ENCODE measurements at regions not wholly inside any gene's neighbourhood (a gene's known extent, or its start where the extent isn't known, plus 50 kb on each side); places are given as distances from the start of the nearest gene placed in this dataset.

DNA sequence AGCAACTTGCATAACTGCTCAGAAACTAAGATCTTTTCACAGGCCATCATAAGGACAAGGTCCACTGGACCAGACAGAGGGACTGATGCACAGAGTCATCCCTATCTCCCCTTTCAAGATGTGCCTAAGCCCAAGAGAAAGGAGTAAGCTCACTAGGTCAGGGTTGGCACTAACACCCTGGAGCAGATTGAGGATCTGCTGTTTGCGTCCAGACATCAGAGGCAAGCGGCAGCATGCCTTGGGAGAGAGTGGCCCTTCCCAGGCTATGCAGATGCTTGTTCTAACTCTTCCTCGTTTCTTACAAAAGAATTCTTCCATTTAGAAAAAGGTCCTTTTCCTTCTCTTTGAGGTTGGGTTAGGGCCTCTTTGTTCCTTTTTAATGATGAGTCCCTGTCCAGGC, 187.2 kb downstream of the KCNA5 start:
- TF ChIP-seq, protein P1, sequence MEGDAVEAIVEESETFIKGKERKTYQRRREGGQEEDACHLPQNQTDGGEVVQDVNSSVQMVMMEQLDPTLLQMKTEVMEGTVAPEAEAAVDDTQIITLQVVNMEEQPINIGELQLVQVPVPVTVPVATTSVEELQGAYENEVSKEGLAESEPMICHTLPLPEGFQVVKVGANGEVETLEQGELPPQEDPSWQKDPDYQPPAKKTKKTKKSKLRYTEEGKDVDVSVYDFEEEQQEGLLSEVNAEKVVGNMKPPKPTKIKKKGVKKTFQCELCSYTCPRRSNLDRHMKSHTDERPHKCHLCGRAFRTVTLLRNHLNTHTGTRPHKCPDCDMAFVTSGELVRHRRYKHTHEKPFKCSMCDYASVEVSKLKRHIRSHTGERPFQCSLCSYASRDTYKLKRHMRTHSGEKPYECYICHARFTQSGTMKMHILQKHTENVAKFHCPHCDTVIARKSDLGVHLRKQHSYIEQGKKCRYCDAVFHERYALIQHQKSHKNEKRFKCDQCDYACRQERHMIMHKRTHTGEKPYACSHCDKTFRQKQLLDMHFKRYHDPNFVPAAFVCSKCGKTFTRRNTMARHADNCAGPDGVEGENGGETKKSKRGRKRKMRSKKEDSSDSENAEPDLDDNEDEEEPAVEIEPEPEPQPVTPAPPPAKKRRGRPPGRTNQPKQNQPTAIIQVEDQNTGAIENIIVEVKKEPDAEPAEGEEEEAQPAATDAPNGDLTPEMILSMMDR (IDR thresholded peaks at IDR 0.05): no peak
- no peak for TF ChIP-seq POLR2A (IDR thresholded peaks at IDR 0.05)
